ENCODE measurements at regions not wholly inside any gene's neighbourhood (a gene's known extent, or its start where the extent isn't known, plus 50 kb on each side); places are given as distances from the start of the nearest gene placed in this dataset.

DNA sequence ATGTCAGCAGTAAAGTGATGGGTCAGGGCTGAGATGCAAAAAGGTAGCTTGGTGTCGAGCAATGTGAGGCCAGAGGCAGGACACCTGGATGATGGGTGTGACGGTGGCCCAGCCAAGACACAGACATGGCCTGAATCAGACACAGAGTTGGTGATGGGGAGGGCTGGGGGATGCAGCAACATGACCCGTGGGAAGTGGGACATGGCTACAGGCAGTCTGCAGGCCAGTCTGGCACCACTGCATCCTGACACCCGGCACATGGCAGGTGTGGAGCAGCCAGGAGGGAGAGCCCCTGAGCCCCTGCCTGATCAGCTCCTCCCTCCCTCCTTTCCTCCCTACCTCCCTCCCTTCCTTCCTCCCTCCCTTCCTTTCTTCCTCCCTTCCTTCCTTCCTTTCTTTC lies 114.8 kb upstream of the WDR11 start:
- CTCF ChIA-PET = interaction anchor here (0.6 to 1.1 kb wide), 4 partner anchors 9 to 1572 kb away, joined by 4 to 5 read pairs (median 4); no protein-coding TSS in a partner anchor
- Mint-ChIP-seq H3K36me3 (no peaks in the 10 kb centered on the region), H3K27ac (no peak overlapping the region), H3K4me3 (no peak overlapping the region), H3K27me3 (ENCODE audit: low read depth) (no peaks in the 10 kb centered on the region; the same call in 1 of the 2 replicates), H3K9me3 (no peaks in the 10 kb centered on the region), H3K4me1 (peaks cover 1% of the 10 kb centered on the region)
- TF ChIP-seq, protein P1, sequence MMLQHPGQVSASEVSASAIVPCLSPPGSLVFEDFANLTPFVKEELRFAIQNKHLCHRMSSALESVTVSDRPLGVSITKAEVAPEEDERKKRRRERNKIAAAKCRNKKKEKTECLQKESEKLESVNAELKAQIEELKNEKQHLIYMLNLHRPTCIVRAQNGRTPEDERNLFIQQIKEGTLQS (CRISPR knock-in tag; conservative IDR thresholded peaks at IDR 0.05) = no peak
- TF ChIP-seq, protein P2, sequence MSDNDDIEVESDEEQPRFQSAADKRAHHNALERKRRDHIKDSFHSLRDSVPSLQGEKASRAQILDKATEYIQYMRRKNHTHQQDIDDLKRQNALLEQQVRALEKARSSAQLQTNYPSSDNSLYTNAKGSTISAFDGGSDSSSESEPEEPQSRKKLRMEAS (CRISPR knock-in tag; IDR thresholded peaks at IDR 0.05) = 0 out of 2 replicates have a peak, but pooled peaks have one; percentile 26
- POLR2A ChIA-PET = no interaction called here
- ATAC-seq (peak; percentile 60), DNase-seq (ENCODE audit: low spot score) (no peak)

DNA sequence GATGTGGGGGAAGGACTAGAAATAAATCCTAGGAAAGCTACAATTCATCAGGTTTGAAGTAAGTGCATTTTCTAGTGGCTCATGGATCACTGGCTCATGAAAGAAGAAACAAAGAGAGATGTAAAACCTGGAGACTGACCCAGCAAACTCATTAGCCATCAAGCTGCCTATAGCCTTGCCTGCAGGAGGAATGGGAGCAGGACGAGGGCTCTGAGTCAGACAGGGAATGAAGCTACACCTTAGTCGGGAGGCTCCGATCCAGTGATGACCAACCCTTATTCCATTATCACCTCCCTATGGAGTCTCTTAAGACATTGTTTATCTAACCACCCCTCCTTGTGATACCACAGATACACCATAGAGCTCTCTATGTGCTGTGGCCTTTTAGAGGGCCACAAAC lies 112.5 kb upstream of the WDR11 start:
- CTCF ChIA-PET = no interaction called here

DNA sequence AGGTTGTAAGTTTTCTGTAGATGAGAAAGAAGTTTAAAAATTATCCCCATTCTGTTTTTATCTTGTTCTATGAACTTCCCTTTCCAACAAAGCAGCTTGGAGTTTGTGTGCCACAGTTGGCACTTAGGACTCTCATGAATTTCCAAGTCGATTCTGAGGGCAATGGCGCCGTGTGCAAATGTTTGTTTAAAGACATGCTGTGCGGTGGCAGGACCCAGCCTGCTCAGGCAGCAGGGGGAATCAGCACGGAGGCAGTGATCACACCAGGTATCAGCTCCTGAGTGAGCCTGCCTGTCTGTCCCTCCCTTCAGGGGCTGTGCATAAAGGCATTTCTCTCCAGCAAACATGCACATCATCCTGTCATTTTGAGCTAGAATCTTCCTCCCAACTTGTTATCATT lies 109.8 kb upstream of the WDR11 start:
- peaks cover 7% of the 10 kb centered on the region; the same call in 1 of the 2 replicates for H3K9me3 Mint-ChIP-seq
- no peak overlapping the region for H3K4me3 Mint-ChIP-seq
- ATAC-seq (peak; percentile 20; the same call in 1 of the 2 replicates), DNase-seq (ENCODE audit: low spot score) (no peak)
- ChIA-PET CTCF (interaction anchor here (1.3 kb wide), 1 partner anchor 77 kb away, joined by 4 read pairs; no protein-coding TSS in a partner anchor), POLR2A (no interaction called here)
- no peaks in the 10 kb centered on the region; the same call in 1 of the 2 replicates for H3K27me3 Mint-ChIP-seq (ENCODE audit: low read depth)
- TF ChIP-seq ZNF423 (CRISPR knock-in tag; IDR thresholded peaks at IDR 0.05) = peak; percentile 65
- TF ChIP-seq NFYB (CRISPR knock-in tag; conservative IDR thresholded peaks at IDR 0.05; ENCODE audit: low read depth) = no peak
- H3K27ac Mint-ChIP-seq = no peak overlapping the region
- H3K4me1 Mint-ChIP-seq = peaks cover 15% of the 10 kb centered on the region
- H3K36me3 Mint-ChIP-seq = no peaks in the 10 kb centered on the region

More for the DNA sequence above, 112.5 kb upstream of the WDR11 start:
- Mint-ChIP-seq H3K27ac (no peak overlapping the region), H3K4me3 (no peak overlapping the region), H3K36me3 (no peaks in the 10 kb centered on the region), H3K27me3 (ENCODE audit: low read depth) (no peaks in the 10 kb centered on the region; the same call in 1 of the 2 replicates), H3K9me3 (no peaks in the 10 kb centered on the region), H3K4me1 (peaks cover 5% of the 10 kb centered on the region)
- ATAC-seq = peak; percentile 67
- no peak for DNase-seq (ENCODE audit: low spot score)
- TF ChIP-seq, protein P3, sequence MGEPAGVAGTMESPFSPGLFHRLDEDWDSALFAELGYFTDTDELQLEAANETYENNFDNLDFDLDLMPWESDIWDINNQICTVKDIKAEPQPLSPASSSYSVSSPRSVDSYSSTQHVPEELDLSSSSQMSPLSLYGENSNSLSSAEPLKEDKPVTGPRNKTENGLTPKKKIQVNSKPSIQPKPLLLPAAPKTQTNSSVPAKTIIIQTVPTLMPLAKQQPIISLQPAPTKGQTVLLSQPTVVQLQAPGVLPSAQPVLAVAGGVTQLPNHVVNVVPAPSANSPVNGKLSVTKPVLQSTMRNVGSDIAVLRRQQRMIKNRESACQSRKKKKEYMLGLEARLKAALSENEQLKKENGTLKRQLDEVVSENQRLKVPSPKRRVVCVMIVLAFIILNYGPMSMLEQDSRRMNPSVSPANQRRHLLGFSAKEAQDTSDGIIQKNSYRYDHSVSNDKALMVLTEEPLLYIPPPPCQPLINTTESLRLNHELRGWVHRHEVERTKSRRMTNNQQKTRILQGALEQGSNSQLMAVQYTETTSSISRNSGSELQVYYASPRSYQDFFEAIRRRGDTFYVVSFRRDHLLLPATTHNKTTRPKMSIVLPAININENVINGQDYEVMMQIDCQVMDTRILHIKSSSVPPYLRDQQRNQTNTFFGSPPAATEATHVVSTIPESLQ (CRISPR knock-in tag; IDR thresholded peaks at IDR 0.05) = no peak
- TF ChIP-seq, protein P4, sequence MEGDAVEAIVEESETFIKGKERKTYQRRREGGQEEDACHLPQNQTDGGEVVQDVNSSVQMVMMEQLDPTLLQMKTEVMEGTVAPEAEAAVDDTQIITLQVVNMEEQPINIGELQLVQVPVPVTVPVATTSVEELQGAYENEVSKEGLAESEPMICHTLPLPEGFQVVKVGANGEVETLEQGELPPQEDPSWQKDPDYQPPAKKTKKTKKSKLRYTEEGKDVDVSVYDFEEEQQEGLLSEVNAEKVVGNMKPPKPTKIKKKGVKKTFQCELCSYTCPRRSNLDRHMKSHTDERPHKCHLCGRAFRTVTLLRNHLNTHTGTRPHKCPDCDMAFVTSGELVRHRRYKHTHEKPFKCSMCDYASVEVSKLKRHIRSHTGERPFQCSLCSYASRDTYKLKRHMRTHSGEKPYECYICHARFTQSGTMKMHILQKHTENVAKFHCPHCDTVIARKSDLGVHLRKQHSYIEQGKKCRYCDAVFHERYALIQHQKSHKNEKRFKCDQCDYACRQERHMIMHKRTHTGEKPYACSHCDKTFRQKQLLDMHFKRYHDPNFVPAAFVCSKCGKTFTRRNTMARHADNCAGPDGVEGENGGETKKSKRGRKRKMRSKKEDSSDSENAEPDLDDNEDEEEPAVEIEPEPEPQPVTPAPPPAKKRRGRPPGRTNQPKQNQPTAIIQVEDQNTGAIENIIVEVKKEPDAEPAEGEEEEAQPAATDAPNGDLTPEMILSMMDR (IDR thresholded peaks at IDR 0.05) = no peak
- no peak for TF ChIP-seq CREB1 (CRISPR knock-in tag; IDR thresholded peaks at IDR 0.05)
- TF ChIP-seq, protein P5, sequence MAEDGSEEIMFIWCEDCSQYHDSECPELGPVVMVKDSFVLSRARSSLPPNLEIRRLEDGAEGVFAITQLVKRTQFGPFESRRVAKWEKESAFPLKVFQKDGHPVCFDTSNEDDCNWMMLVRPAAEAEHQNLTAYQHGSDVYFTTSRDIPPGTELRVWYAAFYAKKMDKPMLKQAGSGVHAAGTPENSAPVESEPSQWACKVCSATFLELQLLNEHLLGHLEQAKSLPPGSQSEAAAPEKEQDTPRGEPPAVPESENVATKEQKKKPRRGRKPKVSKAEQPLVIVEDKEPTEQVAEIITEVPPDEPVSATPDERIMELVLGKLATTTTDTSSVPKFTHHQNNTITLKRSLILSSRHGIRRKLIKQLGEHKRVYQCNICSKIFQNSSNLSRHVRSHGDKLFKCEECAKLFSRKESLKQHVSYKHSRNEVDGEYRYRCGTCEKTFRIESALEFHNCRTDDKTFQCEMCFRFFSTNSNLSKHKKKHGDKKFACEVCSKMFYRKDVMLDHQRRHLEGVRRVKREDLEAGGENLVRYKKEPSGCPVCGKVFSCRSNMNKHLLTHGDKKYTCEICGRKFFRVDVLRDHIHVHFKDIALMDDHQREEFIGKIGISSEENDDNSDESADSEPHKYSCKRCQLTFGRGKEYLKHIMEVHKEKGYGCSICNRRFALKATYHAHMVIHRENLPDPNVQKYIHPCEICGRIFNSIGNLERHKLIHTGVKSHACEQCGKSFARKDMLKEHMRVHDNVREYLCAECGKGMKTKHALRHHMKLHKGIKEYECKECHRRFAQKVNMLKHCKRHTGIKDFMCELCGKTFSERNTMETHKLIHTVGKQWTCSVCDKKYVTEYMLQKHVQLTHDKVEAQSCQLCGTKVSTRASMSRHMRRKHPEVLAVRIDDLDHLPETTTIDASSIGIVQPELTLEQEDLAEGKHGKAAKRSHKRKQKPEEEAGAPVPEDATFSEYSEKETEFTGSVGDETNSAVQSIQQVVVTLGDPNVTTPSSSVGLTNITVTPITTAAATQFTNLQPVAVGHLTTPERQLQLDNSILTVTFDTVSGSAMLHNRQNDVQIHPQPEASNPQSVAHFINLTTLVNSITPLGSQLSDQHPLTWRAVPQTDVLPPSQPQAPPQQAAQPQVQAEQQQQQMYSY (CRISPR knock-in tag; IDR thresholded peaks at IDR 0.05) = peak; percentile 90
- TF ChIP-seq ZNF317 (CRISPR knock-in tag; IDR thresholded peaks at IDR 0.05; ENCODE audit: borderline replicate concordance, low read depth) = no peak
- POLR2A ChIA-PET = no interaction called here

DNA sequence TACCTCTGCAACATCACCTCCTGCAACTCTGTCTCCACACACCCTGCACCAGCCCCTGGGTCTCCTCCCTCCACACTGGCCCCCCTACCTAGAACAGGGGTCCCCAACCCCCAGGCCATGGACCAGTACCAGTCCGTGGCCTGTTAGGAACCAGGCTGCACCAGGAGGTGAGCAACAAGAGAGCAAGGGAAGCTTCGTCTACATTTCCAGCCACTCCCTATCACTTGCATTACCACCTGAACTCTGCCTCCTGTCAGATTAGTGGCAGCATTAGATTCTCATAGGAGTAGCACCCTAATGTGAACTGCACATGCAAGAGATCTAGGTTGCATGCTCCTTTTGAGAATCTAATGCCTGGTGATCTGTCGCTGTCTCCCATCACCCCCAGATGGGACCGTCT lies 108.8 kb upstream of the WDR11 start:
- Mint-ChIP-seq H3K27ac (no peak overlapping the region), H3K27me3 (ENCODE audit: low read depth) (no peaks in the 10 kb centered on the region; the same call in 1 of the 2 replicates)
- ATAC-seq = no peak
- TF ChIP-seq, protein P6, sequence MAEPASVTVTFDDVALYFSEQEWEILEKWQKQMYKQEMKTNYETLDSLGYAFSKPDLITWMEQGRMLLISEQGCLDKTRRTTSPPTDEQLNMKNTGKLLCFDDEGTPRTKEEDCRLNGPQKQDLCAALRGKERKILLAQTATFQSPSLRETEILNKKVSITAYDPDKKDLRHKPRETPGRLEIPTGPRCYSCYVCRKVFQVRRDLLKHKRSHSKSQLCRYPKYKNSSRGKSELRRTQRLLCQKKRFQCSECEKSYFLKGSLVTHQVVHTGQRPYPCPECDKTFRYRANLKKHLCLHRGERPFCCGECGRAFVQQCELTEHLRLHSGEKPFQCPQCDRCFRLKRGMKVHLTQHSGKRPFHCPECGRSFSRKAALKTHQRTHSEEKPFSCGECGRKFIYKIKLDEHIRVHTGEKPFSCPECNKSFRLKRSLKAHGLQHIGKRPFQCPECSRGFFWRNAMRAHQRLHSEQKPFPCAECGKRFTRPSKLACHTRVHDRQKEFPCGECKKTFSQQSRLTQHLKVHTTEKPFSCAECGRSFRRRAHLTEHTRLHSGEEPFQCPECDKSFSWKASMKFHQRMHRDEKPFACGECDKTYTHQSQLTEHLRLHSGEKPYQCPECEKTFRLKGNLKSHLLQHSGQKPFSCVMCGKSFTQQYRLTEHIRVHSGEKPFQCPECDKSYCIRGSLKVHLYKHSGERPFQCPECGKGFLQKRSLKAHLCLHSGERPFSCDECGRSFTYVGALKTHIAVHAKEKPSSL (CRISPR knock-in tag; conservative IDR thresholded peaks at IDR 0.05) = no peak
- TF ChIP-seq, protein P7, sequence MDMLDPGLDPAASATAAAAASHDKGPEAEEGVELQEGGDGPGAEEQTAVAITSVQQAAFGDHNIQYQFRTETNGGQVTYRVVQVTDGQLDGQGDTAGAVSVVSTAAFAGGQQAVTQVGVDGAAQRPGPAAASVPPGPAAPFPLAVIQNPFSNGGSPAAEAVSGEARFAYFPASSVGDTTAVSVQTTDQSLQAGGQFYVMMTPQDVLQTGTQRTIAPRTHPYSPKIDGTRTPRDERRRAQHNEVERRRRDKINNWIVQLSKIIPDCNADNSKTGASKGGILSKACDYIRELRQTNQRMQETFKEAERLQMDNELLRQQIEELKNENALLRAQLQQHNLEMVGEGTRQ (CRISPR knock-in tag; IDR thresholded peaks at IDR 0.05) = no peak
- TF ChIP-seq, protein P8, sequence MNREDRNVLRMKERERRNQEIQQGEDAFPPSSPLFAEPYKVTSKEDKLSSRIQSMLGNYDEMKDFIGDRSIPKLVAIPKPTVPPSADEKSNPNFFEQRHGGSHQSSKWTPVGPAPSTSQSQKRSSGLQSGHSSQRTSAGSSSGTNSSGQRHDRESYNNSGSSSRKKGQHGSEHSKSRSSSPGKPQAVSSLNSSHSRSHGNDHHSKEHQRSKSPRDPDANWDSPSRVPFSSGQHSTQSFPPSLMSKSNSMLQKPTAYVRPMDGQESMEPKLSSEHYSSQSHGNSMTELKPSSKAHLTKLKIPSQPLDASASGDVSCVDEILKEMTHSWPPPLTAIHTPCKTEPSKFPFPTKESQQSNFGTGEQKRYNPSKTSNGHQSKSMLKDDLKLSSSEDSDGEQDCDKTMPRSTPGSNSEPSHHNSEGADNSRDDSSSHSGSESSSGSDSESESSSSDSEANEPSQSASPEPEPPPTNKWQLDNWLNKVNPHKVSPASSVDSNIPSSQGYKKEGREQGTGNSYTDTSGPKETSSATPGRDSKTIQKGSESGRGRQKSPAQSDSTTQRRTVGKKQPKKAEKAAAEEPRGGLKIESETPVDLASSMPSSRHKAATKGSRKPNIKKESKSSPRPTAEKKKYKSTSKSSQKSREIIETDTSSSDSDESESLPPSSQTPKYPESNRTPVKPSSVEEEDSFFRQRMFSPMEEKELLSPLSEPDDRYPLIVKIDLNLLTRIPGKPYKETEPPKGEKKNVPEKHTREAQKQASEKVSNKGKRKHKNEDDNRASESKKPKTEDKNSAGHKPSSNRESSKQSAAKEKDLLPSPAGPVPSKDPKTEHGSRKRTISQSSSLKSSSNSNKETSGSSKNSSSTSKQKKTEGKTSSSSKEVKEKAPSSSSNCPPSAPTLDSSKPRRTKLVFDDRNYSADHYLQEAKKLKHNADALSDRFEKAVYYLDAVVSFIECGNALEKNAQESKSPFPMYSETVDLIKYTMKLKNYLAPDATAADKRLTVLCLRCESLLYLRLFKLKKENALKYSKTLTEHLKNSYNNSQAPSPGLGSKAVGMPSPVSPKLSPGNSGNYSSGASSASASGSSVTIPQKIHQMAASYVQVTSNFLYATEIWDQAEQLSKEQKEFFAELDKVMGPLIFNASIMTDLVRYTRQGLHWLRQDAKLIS (CRISPR knock-in tag; IDR thresholded peaks at IDR 0.05; ENCODE audit: borderline replicate concordance) = no peak

More for the DNA sequence above, 108.8 kb upstream of the WDR11 start:
- DNase-seq (ENCODE audit: low spot score) = no peak
- Mint-ChIP-seq H3K36me3 (no peaks in the 10 kb centered on the region), H3K9me3 (peaks cover 7% of the 10 kb centered on the region; the same call in 1 of the 2 replicates), H3K4me1 (peaks cover 24% of the 10 kb centered on the region), H3K4me3 (no peak overlapping the region)
- ChIA-PET CTCF (no interaction called here), POLR2A (interaction anchor here (0.6 kb wide), 1 partner anchor 25 kb away, joined by 4 read pairs; no protein-coding TSS in a partner anchor)
